Neural crest cell (in vitro differentiated cells): ENCODE measurements at regions not wholly inside any gene's neighbourhood (a gene's known extent, or its start where the extent isn't known, plus 50 kb on each side); places are given as distances from the start of the nearest gene placed in this dataset.

ENCODE experiments used
- DNase-seq: peaks from one replicate; pipeline ENCODE4 v3.0.0; 2021; ENCODE audit warnings: low read depth, mixed read lengths, low spot score
- H3K27ac Mint-ChIP-seq: one replicate; pipeline ENCODE4 v1.8.0; 2021; ENCODE audit warnings: mild to moderate bottlenecking, mixed read lengths; ENCODE audit not compliant: unreplicated experiment
- H3K27me3 Mint-ChIP-seq: 2 replicates; pipeline ENCODE4 v1.8.0; 2021; ENCODE audit warnings: low read depth, mild to moderate bottlenecking, mixed read lengths
- H3K36me3 Mint-ChIP-seq: 2 replicates; pipeline ENCODE4 v1.8.0; 2021; ENCODE audit warnings: low read depth, mild to moderate bottlenecking, mixed read lengths
- H3K4me1 Mint-ChIP-seq: 2 replicates; pipeline ENCODE4 v1.8.0; 2021; ENCODE audit warnings: mixed read lengths
- H3K4me3 Mint-ChIP-seq: one replicate; pipeline ENCODE4 v1.8.0; 2021; ENCODE audit warnings: mild to moderate bottlenecking, mixed read lengths
- H3K9me3 Mint-ChIP-seq: 2 replicates; pipeline ENCODE4 v1.8.0; 2021; ENCODE audit warnings: mixed read lengths
- CTCF ChIP-seq: fragments of 200-600 bp; sonication (generic); conservative IDR thresholded peaks from 2 replicates; pipeline ENCODE4 v1.5.0; 2021; ENCODE audit warnings: antibody characterized with exemption, mild to moderate bottlenecking

- no peaks in the 10 kb centered on the region for H3K9me3 Mint-ChIP-seq
- H3K4me3 Mint-ChIP-seq: no peak overlapping the region
- no peak for TF ChIP-seq CTCF
- H3K4me1 Mint-ChIP-seq: peaks cover 6% of the 10 kb centered on the region
- no peak for DNase-seq
- no peaks in the 10 kb centered on the region for H3K36me3 Mint-ChIP-seq
- no peaks in the 10 kb centered on the region for H3K27me3 Mint-ChIP-seq
- H3K27ac Mint-ChIP-seq: no peak overlapping the region
Observed at GRCh38 chr16:55136356-55137150, 187.4 kb upstream of the IRX6 start.

- no peaks in the 10 kb centered on the region for H3K27me3 Mint-ChIP-seq
- no peak overlapping the region for H3K4me3 Mint-ChIP-seq
- H3K36me3 Mint-ChIP-seq: no peaks in the 10 kb centered on the region
- no peaks in the 10 kb centered on the region for H3K9me3 Mint-ChIP-seq
- TF ChIP-seq CTCF: no peak
- H3K27ac Mint-ChIP-seq: no peak overlapping the region
- DNase-seq: no peak
- peaks cover 10% of the 10 kb centered on the region for H3K4me1 Mint-ChIP-seq
Observed at GRCh38 chr16:55138298-55138697, 185.7 kb upstream of the IRX6 start.

- no peak overlapping the region for H3K4me3 Mint-ChIP-seq
Observed at GRCh38 chr16:55142405-55142804, 181.6 kb upstream of the IRX6 start.

GRCh38 chr16:55144651-55145050, 179.4 kb upstream of the IRX6 start:
- no peak for TF ChIP-seq CTCF
- Mint-ChIP-seq H3K36me3 (no peaks in the 10 kb centered on the region), H3K4me1 (peaks cover 10% of the 10 kb centered on the region), H3K27ac (no peak overlapping the region), H3K4me3 (no peak overlapping the region), H3K9me3 (no peaks in the 10 kb centered on the region), H3K27me3 (no peaks in the 10 kb centered on the region)
- no peak for DNase-seq

More at GRCh38 chr16:55142405-55142804, 181.6 kb upstream of the IRX6 start:
- no peak for TF ChIP-seq CTCF
- H3K9me3 Mint-ChIP-seq: no peaks in the 10 kb centered on the region
- no peak overlapping the region for H3K27ac Mint-ChIP-seq
- DNase-seq: no peak
- peaks cover 10% of the 10 kb centered on the region for H3K4me1 Mint-ChIP-seq
- H3K36me3 Mint-ChIP-seq: no peaks in the 10 kb centered on the region
- H3K27me3 Mint-ChIP-seq: no peaks in the 10 kb centered on the region

- Mint-ChIP-seq H3K4me3 (no peak overlapping the region), H3K9me3 (no peaks in the 10 kb centered on the region), H3K27me3 (no peaks in the 10 kb centered on the region), H3K27ac (peak overlapping the region; percentile 82), H3K4me1 (peaks cover 10% of the 10 kb centered on the region), H3K36me3 (no peaks in the 10 kb centered on the region)
- no peak for DNase-seq
- no peak for TF ChIP-seq CTCF
Observed at GRCh38 chr16:55145771-55146603, 178.0 kb upstream of the IRX6 start.
